HUES64 (cell line): ENCODE measurements at regions not wholly inside any gene's neighbourhood (a gene's known extent, or its start where the extent isn't known, plus 50 kb on each side); places are given as distances from the start of the nearest gene placed in this dataset.

Source experiments
- H3K27ac ChIP-seq: 2 replicates; pipeline ENCODE4 v1.7.0; 2013; ENCODE audit warnings: low read depth, low read length, inconsistent platforms
- H3K27me3 ChIP-seq: 2 replicates; pipeline ENCODE4 v1.6.1; 2013; ENCODE audit warnings: mild to moderate bottlenecking, low read length; ENCODE audit not compliant: insufficient read depth
- H3K36me3 ChIP-seq: 2 replicates; pipeline ENCODE4 v1.6.1; 2013; ENCODE audit warnings: mild to moderate bottlenecking, low read length; ENCODE audit not compliant: insufficient read depth
- H3K4me1 ChIP-seq: 2 replicates; pipeline ENCODE4 v1.6.1; 2013; ENCODE audit warnings: mild to moderate bottlenecking, low read length, moderate library complexity; ENCODE audit not compliant: insufficient read depth
- H3K4me3 ChIP-seq: 2 replicates; pipeline ENCODE4 v1.5.1; 2013; ENCODE audit warnings: mild to moderate bottlenecking, low read length, moderate library complexity
- H3K9ac ChIP-seq: 2 replicates; pipeline ENCODE4 v1.6.1; 2013; ENCODE audit warnings: mild to moderate bottlenecking, low read depth, low read length
- H3K9me3 ChIP-seq: 2 replicates; pipeline ENCODE4 v1.6.1; 2013; ENCODE audit warnings: low read depth, low read length; ENCODE audit not compliant: insufficient read depth
- WGBS: fragments of 150-250, 120-280 bp; methylation state at CpG from one replicate; pipeline ENCODE4 v1.1.7; 2013; ENCODE audit warnings: missing lambda C conversion rate; 5-methylcytosine and 5-hydroxymethylcytosine counted together

DNA sequence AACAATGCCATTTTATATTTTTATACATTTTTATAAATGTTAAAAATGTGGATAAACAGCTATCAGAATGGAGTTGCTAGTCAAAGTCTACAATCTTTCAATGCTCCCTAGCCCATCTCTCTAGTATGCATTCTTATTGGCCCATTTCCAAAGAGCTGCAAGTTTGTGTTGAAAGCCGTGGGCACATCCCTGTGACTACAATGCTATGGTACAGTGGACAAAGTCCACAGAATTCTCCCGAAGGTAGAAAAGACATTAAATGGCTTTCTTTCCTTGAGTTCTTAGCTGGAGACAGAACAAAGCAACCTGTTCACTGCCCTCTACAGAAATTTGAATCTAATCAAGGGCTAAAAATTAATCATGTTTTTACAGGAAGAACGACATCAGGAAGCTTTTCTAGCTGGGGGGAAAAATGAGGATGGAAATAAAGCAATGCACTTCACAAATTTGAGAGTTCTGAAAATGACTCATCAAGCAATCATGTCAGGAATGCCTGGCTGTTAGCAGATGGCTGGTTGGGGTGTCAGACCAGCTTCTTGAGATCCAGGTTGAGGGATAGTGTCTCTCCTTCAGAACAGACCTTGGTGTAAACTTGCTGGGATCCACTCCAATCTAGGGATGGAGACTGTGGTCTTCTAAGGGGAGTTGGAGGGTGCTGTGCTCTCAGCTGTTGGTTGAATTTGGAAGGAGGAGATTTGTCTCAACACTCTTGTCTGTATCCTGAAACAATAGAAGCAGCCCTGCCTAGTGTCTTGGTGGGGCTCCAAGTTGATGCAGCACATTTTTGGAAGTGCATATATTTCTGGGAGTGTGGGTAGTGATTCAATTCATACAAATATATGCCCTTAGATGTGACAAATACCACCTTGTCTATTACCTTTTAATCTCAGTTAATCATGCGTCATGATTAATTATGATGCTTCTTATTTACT lies 143.4 kb upstream of the PHACTR1 start:
- H3K27ac ChIP-seq: no peak overlapping the region; the same call in 1 of the 2 replicates
- no peak overlapping the region for H3K9ac ChIP-seq
- H3K27me3 ChIP-seq: no peaks in the 10 kb centered on the region
- H3K9me3 ChIP-seq: no peaks in the 10 kb centered on the region
- H3K4me1 ChIP-seq: peaks cover 12% of the 10 kb centered on the region
- WGBS: 79% methylated on average over 3 of the region's 4 CpGs
- no peaks in the 10 kb centered on the region for H3K36me3 ChIP-seq
- no peak overlapping the region for H3K4me3 ChIP-seq

- Histone ChIP-seq H3K27me3 (no peaks in the 10 kb centered on the region), H3K27ac (no peak overlapping the region), H3K9ac (no peak overlapping the region), H3K4me1 (peaks cover 12% of the 10 kb centered on the region), H3K9me3 (no peaks in the 10 kb centered on the region), H3K36me3 (no peaks in the 10 kb centered on the region), H3K4me3 (no peak overlapping the region)
- 80% methylated on average over 3 of the region's 4 CpGs for WGBS
Observed at GRCh38 chr6:12575961-12576360, 140.6 kb upstream of the PHACTR1 start.

GRCh38 chr6:12576389-12576788 lies 140.2 kb upstream of the PHACTR1 start:
- H3K4me3 ChIP-seq: no peak overlapping the region
- no peaks in the 10 kb centered on the region for H3K36me3 ChIP-seq
- H3K27ac ChIP-seq: no peak overlapping the region
- no peak overlapping the region for H3K9ac ChIP-seq
- H3K27me3 ChIP-seq: no peaks in the 10 kb centered on the region
- 98% methylated on average over 2 of the region's 2 CpGs for WGBS
- no peaks in the 10 kb centered on the region for H3K9me3 ChIP-seq
- peaks cover 12% of the 10 kb centered on the region for H3K4me1 ChIP-seq

DNA sequence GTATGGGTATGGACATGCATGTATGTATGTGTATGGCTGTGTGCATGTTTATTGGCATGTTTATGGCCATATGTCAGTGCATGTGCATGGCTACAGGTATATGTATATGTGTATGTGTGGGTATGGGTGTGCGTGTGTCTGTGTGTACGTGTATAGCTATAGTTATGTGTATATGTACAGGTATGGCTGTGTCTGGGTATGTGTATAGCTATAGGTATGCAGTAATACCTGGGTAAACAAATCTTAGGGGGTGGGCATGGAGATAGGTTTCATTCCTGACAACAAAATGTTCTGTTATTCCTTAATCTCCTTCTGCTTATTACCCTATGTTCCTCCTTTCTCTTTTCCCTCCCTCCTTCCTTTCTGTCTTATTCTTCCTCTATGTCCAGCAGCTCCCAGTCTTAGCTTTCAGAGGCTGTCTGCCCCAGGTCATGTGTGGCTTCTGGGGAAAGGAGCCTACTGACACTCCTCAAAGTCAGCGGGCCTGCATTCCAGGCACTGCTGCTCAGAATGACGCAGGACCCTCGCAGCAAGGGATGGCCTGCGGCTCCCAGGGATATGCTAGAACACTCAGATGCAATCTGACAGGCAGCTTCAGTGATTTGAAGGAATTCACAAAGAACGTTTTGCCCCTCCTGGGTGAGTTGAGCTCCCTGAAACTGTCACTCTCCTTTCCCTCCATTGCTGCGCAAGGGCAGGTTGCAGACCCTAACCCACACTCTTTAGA lies 139.3 kb upstream of the PHACTR1 start:
- no peaks in the 10 kb centered on the region for H3K27me3 ChIP-seq
- no peak overlapping the region for H3K9ac ChIP-seq
- H3K36me3 ChIP-seq: no peaks in the 10 kb centered on the region
- H3K4me1 ChIP-seq: peaks cover 12% of the 10 kb centered on the region
- no peak overlapping the region for H3K4me3 ChIP-seq
- H3K27ac ChIP-seq: no peak overlapping the region
- H3K9me3 ChIP-seq: no peaks in the 10 kb centered on the region
- WGBS: 64% methylated on average over 8 of the region's 8 CpGs

GRCh38 chr6:12578097-12578496 lies 138.5 kb upstream of the PHACTR1 start:
- Histone ChIP-seq H3K27me3 (no peaks in the 10 kb centered on the region), H3K27ac (no peak overlapping the region), H3K9me3 (no peaks in the 10 kb centered on the region), H3K4me3 (no peak overlapping the region), H3K36me3 (no peaks in the 10 kb centered on the region), H3K9ac (no peak overlapping the region), H3K4me1 (peaks cover 6% of the 10 kb centered on the region)

- Histone ChIP-seq H3K27ac (no peak overlapping the region), H3K36me3 (no peaks in the 10 kb centered on the region), H3K4me3 (no peak overlapping the region), H3K9ac (no peak overlapping the region), H3K27me3 (no peaks in the 10 kb centered on the region), H3K9me3 (no peaks in the 10 kb centered on the region), H3K4me1 (no peaks in the 10 kb centered on the region)
- 99% methylated on average over 3 of the region's 3 CpGs for WGBS
Observed at GRCh38 chr6:12578751-12579150, 137.8 kb upstream of the PHACTR1 start.

GRCh38 chr6:12580290-12580689 lies 136.3 kb upstream of the PHACTR1 start:
- Histone ChIP-seq H3K4me3 (no peak overlapping the region), H3K9ac (no peak overlapping the region), H3K36me3 (no peaks in the 10 kb centered on the region), H3K27me3 (no peaks in the 10 kb centered on the region), H3K9me3 (no peaks in the 10 kb centered on the region), H3K27ac (no peak overlapping the region), H3K4me1 (no peaks in the 10 kb centered on the region)
- WGBS: 94% methylated on average over 3 of the region's 3 CpGs

DNA sequence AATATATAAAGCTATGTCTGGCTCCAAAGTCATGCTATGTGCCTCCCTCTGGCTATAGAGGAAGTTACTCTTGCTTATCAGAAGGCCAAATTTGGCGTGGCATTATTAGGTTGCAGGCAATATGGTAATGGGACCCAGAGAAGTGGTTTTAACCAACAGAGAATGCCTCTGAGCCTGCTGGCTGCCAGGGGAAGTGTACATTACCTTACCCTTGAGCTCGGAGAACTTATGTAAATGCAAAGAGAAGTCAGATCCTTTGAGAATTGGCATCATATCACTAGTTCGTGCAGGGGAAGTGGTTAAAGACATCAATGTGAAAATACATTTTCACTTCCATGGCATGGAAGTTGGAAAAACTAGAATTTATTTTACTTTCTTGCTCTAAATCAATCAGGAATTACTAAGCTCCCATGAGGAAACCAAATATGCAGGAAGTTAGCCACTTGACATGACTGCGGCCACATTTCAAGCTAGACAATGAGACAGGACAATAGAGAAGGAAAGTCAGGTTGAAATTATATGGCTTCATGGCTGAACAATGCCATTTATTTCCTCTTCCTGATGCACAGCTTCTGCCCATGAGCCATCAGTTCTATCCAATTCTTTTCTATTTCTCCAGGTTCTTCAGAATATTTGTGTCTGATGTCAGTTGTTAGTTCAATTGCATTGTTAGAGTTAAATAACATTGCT lies 134.0 kb upstream of the PHACTR1 start:
- 87% methylated on average over 4 of the region's 4 CpGs for WGBS
- H3K27ac ChIP-seq: no peak overlapping the region

DNA sequence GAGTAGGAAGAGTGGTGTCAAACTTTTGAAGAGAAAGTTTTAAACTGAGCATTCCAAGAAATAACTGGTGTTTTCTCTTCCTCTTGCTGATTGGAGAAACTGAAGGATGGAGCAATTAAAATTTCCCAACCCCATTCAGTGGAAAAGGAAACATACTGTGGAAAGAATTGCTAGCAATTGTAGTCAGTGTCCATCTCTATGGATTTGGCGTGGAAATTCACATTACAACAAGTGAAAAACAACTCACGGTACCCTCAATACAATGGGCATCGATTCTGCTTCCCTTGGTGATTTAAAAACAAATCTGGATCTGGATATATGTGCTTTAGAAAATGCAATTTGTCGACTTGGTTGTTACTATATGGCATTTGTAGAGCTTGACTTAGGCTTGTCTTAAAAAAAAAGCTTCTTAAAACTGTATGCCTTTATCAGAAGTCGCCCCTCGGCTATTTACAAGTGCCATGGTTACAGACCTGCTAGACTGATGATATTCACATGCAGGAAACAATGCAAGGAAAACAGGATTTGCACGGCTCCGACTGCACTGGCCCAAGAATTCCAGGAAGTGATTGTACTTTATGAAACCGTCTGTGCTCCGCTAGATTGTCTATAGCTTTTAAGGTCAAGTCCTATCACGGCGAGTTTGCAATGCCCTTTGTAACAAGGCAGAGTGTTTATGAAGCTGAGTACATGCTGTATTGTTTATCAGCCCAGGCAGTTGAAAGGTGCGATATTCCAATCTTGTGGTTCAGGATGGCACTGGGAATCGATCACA lies 131.7 kb upstream of the PHACTR1 start:
- Histone ChIP-seq H3K9me3 (no peaks in the 10 kb centered on the region), H3K27ac (no peak overlapping the region), H3K4me3 (no peak overlapping the region), H3K36me3 (no peaks in the 10 kb centered on the region), H3K27me3 (no peaks in the 10 kb centered on the region), H3K9ac (no peak overlapping the region), H3K4me1 (no peaks in the 10 kb centered on the region)
- WGBS: 95% methylated on average over 14 of the region's 14 CpGs

More for the DNA sequence above, 134.0 kb upstream of the PHACTR1 start:
- no peaks in the 10 kb centered on the region for H3K4me1 ChIP-seq
- H3K4me3 ChIP-seq: no peak overlapping the region
- no peak overlapping the region for H3K9ac ChIP-seq
- no peaks in the 10 kb centered on the region for H3K27me3 ChIP-seq
- H3K9me3 ChIP-seq: no peaks in the 10 kb centered on the region
- no peaks in the 10 kb centered on the region for H3K36me3 ChIP-seq

- H3K9me3 ChIP-seq: no peaks in the 10 kb centered on the region
- no peak overlapping the region for H3K27ac ChIP-seq
- H3K9ac ChIP-seq: no peak overlapping the region
- 93% methylated on average over 12 of the region's 12 CpGs for WGBS
- H3K36me3 ChIP-seq: no peaks in the 10 kb centered on the region
- H3K4me3 ChIP-seq: no peak overlapping the region
- H3K27me3 ChIP-seq: no peaks in the 10 kb centered on the region
- H3K4me1 ChIP-seq: no peaks in the 10 kb centered on the region
Observed at GRCh38 chr6:12585497-12585958, 131.0 kb upstream of the PHACTR1 start.
